Activated T-cell treated with anti-CD3 and anti-CD28 coated beads for 1 hour (primary cell): ENCODE measurements at regions not wholly inside any gene's neighbourhood (a gene's known extent, or its start where the extent isn't known, plus 50 kb on each side); places are given as distances from the start of the nearest gene placed in this dataset.

ENCODE experiments used
- DNase-seq: peaks from one replicate; pipeline ENCODE4 v3.0.0-alpha.2; 2020; ENCODE audit warnings: low read depth

GRCh38 chr5:128895122-128895521 lies 70.2 kb upstream of the SLC27A6 start:
- no peak for DNase-seq

- no peak for DNase-seq
Measured at GRCh38 chr5:128896675-128897074, 68.6 kb upstream of the SLC27A6 start.

GRCh38 chr5:128903550-128903949 lies 61.7 kb upstream of the SLC27A6 start:
- no peak for DNase-seq

GRCh38 chr5:128904805-128905567 lies 60.3 kb upstream of the SLC27A6 start:
- no peak for DNase-seq

DNA sequence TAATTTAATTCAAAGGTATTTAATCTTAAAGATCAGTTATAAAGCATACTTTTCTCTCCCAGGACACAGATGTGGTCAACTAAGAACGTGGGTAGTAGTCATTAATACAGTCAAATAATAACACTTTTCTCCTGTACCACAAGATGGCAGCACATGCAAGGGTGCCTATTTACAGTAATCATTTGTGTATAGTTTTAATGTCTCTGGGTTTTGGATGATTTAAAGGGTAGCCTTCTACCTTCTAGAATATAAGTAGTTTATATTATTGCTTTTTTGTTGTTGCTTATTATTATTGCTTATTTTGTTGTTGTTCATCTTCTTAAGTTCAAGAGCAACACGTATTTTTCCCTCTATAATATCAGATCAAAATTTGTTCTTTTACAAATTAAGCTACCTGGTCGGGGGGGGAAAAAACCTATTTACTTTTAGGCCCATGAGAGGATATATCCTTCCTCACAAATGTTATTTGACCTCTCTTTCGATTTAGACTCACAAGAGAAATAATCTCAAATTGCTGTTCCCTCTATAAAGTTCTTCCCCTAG lies 59.6 kb upstream of the SLC27A6 start:
- DNase-seq, result peak; percentile 19

DNA sequence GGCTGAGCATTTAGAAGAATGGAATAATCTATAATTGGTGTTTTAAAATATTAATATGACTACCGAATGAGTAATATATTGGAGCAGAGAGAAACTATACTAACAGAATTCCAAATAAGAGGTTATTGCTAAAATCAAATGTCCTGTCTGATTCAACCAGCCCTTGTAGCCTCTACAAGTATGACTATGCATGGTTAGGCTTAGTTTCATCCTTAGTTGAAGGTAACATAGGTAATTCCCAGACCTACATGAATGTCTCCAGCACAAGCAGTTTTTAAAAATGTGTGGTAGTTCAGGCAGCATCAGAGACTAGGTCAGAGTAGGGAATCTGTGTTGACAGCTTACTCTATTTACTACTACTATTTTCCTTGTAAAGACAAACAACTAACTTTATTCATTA lies 51.7 kb upstream of the SLC27A6 start:
- DNase-seq, result no peak
